ENCODE measurements at regions not wholly inside any gene's neighbourhood (a gene's known extent, or its start where the extent isn't known, plus 50 kb on each side); places are given as distances from the start of the nearest gene placed in this dataset.

DNA sequence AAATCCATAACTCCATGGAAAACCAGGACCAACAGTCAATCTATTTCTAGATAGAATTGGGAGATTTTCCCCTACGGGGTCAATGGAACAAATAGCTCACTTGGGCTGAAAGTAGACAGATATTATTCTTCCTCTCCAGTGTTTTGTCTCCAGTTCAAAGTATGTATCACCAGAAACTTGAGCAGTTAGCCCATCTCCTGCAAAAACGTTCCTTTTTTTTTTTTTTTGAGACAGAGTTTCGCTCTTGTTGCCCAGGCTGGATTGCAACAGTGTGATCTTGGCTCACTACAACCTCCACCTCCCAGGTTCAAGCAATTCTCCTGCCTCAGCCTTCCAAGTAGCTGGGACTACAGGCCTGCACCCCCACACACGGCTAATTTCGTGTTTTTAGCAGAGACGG lies 390.0 kb upstream of the AUTS2 start:
- FAIRE-seq (no peak), DNase-seq (ENCODE audit: low read depth in 1 of 2, low spot score in 2 of 2) (no peak)
- Histone ChIP-seq H3K79me1 (ENCODE audit: low read depth, low read length) (no peaks in the 10 kb centered on the region), H3K27me3 (replicated peaks in 1 of 4; ENCODE audit: control insufficient read depth in 3 of 4, extremely low read depth in 1 of 4, insufficient read depth in 3 of 4, low read length in 3 of 4) (peaks cover 0 to 2% (median 0%) of the 10 kb centered on the region in 4 experiments; a peak in 1 of 7 replicates), H3K79me2 (ENCODE audit: control insufficient read depth in 1 of 2, insufficient read depth in 2 of 2, low read length in 2 of 2) (no peaks in the 10 kb centered on the region), H3K4me3 (ENCODE audit: extremely low read depth in 1 of 4, insufficient read depth in 2 of 4, low read depth in 3 of 4, low read length in 4 of 4) (no peak overlapping the region), H3K36me3 (ENCODE audit: control insufficient read depth in 2 of 4, insufficient read depth in 4 of 4, low read length in 3 of 4) (no peaks in the 10 kb centered on the region), H2BK120ac (replicated peaks; ENCODE audit: low read depth, low read length) (no peak overlapping the region), H4K5ac (ENCODE audit: insufficient read length, low read depth, low read length) (no peak overlapping the region), H3K27ac (ENCODE audit: low read depth, low read length) (no peak overlapping the region), H4K8ac (ENCODE audit: extremely low read depth, insufficient read depth, low read length) (no peak overlapping the region), H2BK20ac (ENCODE audit: low read length) (no peak overlapping the region), H3K9ac (replicated peaks in 1 of 4; ENCODE audit: extremely low read depth in 1 of 4, low read depth in 3 of 4, low read length in 3 of 4) (no peak overlapping the region), H3K23ac (ENCODE audit: insufficient read length) (no peak overlapping the region), H2BK12ac (ENCODE audit: low read depth, low read length) (no peak overlapping the region), H3K4me2 (ENCODE audit: insufficient read depth in 1 of 2, low read depth in 2 of 2, low read length in 2 of 2) (no peak overlapping the region), H3K23me2 (ENCODE audit: low read depth, low read length) (no peaks in the 10 kb centered on the region), H2AK5ac (ENCODE audit: low read depth, low read length) (no peak overlapping the region), H2BK15ac (ENCODE audit: low read length) (no peak overlapping the region), H3K18ac (ENCODE audit: extremely low read depth, low read length) (no peak overlapping the region), H3K14ac (ENCODE audit: insufficient read length) (no peak overlapping the region), H3K4ac (replicated peaks; ENCODE audit: insufficient read length, low read depth, low read length) (no peak overlapping the region), H2BK5ac (ENCODE audit: low read depth, low read length) (no peak overlapping the region), H2AFZ (ENCODE audit: low read length) (no peak overlapping the region), H3K4me1 (replicated peaks in 1 of 4; ENCODE audit: control insufficient read depth in 3 of 4, insufficient read depth in 4 of 4, low read length in 3 of 4) (peaks cover 0 to 3% (median 0%) of the 10 kb centered on the region in 4 experiments; a peak in 2 of 7 replicates), H4K20me1 (replicated peaks in 1 of 2; ENCODE audit: control insufficient read depth in 1 of 2, insufficient read depth in 2 of 2, low read length in 2 of 2) (no peaks in the 10 kb centered on the region), H3K9me3 (ENCODE audit: insufficient read depth in 2 of 2, low read depth in 1 of 2, low read length in 1 of 2) (no peaks in the 10 kb centered on the region), H4K91ac (replicated peaks; ENCODE audit: insufficient read length, low read length) (no peak overlapping the region), H3K56ac (replicated peaks; ENCODE audit: insufficient read length, low read depth, low read length) (no peak overlapping the region)
- ChIA-PET POLR2A (ENCODE audit: partially characterized antibody) (no interaction called here), CTCF (ENCODE audit: partially characterized antibody) (interaction anchor here (0.7 kb wide), 2 partner anchors 16 to 724 kb away, joined by 3 to 5 read pairs; no protein-coding TSS in a partner anchor)
- 87% methylated on average over 4 of the region's 6 CpGs; no CpG with 5 or more reads in 1 of the 2 experiments for WGBS, 2 experiments (ENCODE audit: extremely low coverage in 1 of 2, insufficient coverage in 1 of 2, insufficient read length in 1 of 2, insufficient replicate concordance in 2 of 2, low coverage in 1 of 2, low lambda C conversion rate in 2 of 2, missing lambda C conversion rate in 1 of 2)
- TF ChIP-seq NANOG (IDR thresholded peaks at IDR 0.05; ENCODE audit: insufficient read depth, low read depth, low read length, poor library complexity, severe bottlenecking), result no peak
- TF ChIP-seq TEAD4 (IDR thresholded peaks at IDR 0.05; ENCODE audit: low read depth, low read length), result no peak
- no peak for TF ChIP-seq CREB1 (IDR thresholded peaks at IDR 0.05)
- TF ChIP-seq SP4 (IDR thresholded peaks at IDR 0.05; ENCODE audit: low read length), result no peak
- TF ChIP-seq, protein P1, sequence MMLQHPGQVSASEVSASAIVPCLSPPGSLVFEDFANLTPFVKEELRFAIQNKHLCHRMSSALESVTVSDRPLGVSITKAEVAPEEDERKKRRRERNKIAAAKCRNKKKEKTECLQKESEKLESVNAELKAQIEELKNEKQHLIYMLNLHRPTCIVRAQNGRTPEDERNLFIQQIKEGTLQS (IDR thresholded peaks at IDR 0.05; ENCODE audit: insufficient read depth, low read depth, low read length), result no peak
- TF ChIP-seq EP300 (IDR thresholded peaks at IDR 0.05; ENCODE audit: borderline replicate concordance in 1 of 2, low read depth in 2 of 2, low read length in 2 of 2), result no peak
- no peak for TF ChIP-seq ZNF274 (IDR thresholded peaks at IDR 0.05; ENCODE audit: borderline replicate concordance, extremely low read depth, low read length)
- no peak for TF ChIP-seq RBBP5 (IDR thresholded peaks at IDR 0.05; ENCODE audit: borderline replicate concordance, low read depth, low read length)

Measured in H1 (cell line).